ENCODE measurements at regions not wholly inside any gene's neighbourhood (a gene's known extent, or its start where the extent isn't known, plus 50 kb on each side); places are given as distances from the start of the nearest gene placed in this dataset.

DNA sequence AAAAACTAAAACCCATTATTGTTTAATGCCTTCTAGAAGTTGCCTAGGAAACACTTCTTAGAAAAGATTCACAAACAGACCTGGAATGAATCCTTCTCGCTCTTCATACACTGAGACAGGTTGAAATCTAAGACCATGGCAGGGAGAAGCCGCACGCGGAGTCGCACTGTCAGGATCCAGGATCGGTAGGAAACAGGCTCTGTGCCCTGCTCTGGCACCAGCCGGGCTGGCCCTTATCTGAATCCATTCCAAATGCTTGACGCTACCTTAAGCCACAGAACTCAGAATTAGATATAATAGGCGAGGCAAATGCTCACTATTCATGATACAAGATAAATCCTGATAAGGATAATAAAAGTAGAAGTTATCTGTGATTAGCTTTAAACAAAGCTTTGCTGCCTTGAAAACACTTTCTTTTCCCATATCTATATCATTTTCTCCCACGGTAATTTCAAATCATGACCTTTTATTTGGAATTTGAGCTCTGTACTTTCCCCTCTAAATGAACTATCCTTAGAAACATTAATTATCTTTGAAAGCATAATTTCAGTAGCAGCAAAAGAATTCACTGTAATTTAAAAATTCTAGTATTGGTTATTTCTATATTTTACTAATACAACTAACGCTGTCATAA lies 385.6 kb downstream of the IRS2 start:
- TF ChIP-seq, protein P1, sequence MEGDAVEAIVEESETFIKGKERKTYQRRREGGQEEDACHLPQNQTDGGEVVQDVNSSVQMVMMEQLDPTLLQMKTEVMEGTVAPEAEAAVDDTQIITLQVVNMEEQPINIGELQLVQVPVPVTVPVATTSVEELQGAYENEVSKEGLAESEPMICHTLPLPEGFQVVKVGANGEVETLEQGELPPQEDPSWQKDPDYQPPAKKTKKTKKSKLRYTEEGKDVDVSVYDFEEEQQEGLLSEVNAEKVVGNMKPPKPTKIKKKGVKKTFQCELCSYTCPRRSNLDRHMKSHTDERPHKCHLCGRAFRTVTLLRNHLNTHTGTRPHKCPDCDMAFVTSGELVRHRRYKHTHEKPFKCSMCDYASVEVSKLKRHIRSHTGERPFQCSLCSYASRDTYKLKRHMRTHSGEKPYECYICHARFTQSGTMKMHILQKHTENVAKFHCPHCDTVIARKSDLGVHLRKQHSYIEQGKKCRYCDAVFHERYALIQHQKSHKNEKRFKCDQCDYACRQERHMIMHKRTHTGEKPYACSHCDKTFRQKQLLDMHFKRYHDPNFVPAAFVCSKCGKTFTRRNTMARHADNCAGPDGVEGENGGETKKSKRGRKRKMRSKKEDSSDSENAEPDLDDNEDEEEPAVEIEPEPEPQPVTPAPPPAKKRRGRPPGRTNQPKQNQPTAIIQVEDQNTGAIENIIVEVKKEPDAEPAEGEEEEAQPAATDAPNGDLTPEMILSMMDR (IDR thresholded peaks at IDR 0.05; ENCODE audit: low read length) = no peak
- no peak for TF ChIP-seq EZH2 (IDR thresholded peaks at IDR 0.05; ENCODE audit: borderline replicate concordance, low read length)
